ENCODE measurements at regions not wholly inside any gene's neighbourhood (a gene's known extent, or its start where the extent isn't known, plus 50 kb on each side); places are given as distances from the start of the nearest gene placed in this dataset.
"Not testable (repeated sequence)": the region's sequence is repeated elsewhere in the genome, so short reads cannot be mapped to it uniquely, and the experiment has no call there.

DNA sequence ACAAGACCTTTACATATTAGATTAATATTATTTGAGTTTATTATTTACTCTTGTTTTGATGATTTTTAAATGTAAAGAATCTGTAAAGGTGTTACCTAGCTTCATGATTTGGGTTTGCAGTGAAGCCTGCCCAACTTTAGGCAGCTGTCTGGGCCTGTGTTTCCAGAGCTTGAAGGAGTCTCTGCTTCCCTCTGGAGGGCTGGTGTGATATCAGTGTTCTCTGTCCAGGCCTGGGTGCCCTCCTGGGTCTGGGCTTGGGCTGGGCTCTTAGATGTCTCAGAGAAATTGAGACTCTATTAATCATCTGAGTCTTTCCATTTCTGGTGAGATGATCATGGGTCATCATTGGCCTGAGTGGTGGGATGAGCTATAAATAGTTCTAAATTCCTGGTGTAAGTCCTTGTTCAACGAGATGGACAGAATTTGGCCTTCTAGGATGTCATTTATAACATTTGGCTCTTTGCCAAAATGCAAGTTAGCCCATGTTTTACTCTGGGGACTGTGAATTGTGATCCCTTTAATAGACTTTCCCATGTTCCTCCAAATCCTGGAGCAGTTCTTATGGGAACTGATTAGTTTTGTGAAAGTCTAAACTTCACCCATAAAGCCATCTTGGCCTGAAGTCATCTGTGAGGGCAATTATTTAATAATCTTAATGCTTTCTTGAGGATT lies 397.3 kb downstream of the TMEM121 start:
- not testable (repeated sequence) for H3K27me3 ChIP-seq (ENCODE audit: control insufficient read depth in 3 of 3, insufficient read depth in 3 of 3, low read length in 2 of 3); H3K9ac ChIP-seq (ENCODE audit: insufficient read depth in 1 of 2, low read length in 2 of 2); ATAC-seq (ENCODE audit: insufficient read depth, low FRiP score); H3K27ac ChIP-seq (ENCODE audit: low read depth in 1 of 2, low read length in 1 of 2); H3K4me3 ChIP-seq; DNase-seq; H3K36me3 ChIP-seq (ENCODE audit: control insufficient read depth in 4 of 4, insufficient read depth in 4 of 4, low read length in 4 of 4); H3K4me1 ChIP-seq (ENCODE audit: control insufficient read depth in 5 of 5, insufficient read depth in 5 of 5, low read length in 5 of 5)
- WGBS, 2 donors = 10 to 34% methylated on average over 1 of the region's 1 CpG
- H3K9me3 ChIP-seq (ENCODE audit: control insufficient read depth in 4 of 4, insufficient read depth in 3 of 4, low read length in 3 of 4) = peaks cover 0 to 11% (median 2%) of the 10 kb centered on the region in 4 donors

DNA sequence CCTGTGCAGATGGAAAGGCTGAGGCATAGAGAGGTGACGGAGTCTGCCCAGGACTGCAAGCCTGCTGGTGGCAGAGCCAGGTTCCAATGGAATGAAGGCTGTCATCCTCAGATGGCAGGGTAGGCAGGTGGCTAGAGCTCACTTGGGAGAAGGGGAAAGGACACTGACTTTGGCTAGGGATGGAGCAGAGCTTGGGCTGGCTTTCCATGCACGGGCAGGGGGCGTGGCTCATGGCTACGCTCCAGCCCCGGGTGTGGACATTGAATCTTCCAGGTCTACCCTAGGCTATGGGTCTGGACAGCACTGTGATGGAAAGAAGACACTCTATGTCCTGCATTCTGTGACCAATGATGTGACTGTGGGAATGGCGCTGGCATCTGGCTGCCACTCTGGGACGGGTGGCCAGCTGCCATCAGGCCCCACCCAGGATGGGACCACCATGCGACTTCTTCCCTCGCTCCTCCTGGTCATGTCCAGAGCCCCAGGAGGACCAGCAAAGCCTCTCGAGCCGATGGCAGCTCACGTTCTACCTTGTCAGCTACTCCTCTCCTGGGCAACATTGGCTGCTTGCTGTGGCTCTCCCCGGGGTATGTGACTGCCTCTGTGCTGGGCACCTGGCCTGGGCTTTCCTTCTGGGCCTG lies 398.7 kb downstream of the TMEM121 start:
- Histone ChIP-seq H3K27ac (ENCODE audit: low read depth in 1 of 2, low read length in 1 of 2) (no peak overlapping the region), H3K9ac (ENCODE audit: insufficient read depth in 1 of 2, low read length in 2 of 2) (no peak overlapping the region), H3K27me3 (ENCODE audit: control insufficient read depth in 3 of 3, insufficient read depth in 3 of 3, low read length in 2 of 3) (no peaks in the 10 kb centered on the region), H3K4me1 (ENCODE audit: control insufficient read depth in 5 of 5, insufficient read depth in 5 of 5, low read length in 5 of 5) (no peaks in the 10 kb centered on the region), H3K4me3 (no peak overlapping the region), H3K36me3 (ENCODE audit: control insufficient read depth in 4 of 4, insufficient read depth in 4 of 4, low read length in 4 of 4) (no peaks in the 10 kb centered on the region), H3K9me3 (ENCODE audit: control insufficient read depth in 4 of 4, insufficient read depth in 3 of 4, low read length in 3 of 4) (peaks cover 0 to 13% (median 2%) of the 10 kb centered on the region in 4 donors)
- DNase-seq (no peak), ATAC-seq (ENCODE audit: insufficient read depth, low FRiP score) (no peak)
- 86 to 91% methylated on average over 13 of the region's 13 CpGs for WGBS, 2 donors
- TF ChIP-seq, protein P1, sequence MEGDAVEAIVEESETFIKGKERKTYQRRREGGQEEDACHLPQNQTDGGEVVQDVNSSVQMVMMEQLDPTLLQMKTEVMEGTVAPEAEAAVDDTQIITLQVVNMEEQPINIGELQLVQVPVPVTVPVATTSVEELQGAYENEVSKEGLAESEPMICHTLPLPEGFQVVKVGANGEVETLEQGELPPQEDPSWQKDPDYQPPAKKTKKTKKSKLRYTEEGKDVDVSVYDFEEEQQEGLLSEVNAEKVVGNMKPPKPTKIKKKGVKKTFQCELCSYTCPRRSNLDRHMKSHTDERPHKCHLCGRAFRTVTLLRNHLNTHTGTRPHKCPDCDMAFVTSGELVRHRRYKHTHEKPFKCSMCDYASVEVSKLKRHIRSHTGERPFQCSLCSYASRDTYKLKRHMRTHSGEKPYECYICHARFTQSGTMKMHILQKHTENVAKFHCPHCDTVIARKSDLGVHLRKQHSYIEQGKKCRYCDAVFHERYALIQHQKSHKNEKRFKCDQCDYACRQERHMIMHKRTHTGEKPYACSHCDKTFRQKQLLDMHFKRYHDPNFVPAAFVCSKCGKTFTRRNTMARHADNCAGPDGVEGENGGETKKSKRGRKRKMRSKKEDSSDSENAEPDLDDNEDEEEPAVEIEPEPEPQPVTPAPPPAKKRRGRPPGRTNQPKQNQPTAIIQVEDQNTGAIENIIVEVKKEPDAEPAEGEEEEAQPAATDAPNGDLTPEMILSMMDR (IDR thresholded peaks at IDR 0.05; ENCODE audit: control extremely low read depth, extremely low read depth) = no peak

DNA sequence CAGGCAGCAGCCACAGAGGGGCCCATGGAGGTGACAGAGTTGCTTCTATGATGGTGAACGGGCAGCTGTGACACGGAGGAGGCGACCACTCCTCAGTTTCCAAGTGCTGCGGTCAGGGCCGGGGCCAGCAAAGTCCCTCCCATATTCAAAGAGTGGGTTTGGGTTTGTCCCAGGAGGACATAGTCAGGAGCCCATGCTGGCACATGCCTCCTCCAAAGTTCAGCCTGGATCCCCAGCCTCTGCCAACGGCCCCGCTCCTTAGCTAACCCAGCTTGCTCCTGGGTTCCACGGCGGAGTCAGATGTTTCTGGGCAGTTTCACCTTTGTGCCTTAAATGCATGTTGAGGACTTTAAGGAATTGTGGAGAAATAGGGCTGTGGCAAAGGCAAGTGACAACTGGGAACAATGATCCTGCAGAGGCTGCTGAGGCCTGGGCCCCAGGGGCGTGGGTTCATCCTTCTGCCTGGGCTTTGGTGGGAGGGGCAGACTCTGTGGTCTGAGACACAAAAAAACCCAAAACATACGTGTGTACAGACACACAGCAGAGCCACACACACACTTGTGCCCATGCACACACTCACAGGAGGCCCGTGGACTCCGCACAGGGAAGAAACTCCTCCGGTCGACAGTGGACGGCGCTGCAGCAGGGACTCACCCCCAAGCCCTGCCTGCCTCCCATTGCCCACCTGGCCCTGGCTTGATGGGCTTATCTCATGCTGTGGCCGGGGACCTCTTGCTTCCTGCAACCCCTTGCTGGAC lies 399.4 kb downstream of the TMEM121 start:
- no peaks in the 10 kb centered on the region for H3K36me3 ChIP-seq (ENCODE audit: control insufficient read depth in 4 of 4, insufficient read depth in 4 of 4, low read length in 4 of 4)
- 84 to 86% methylated on average over 18 of the region's 18 CpGs for WGBS, 2 donors
- no peak overlapping the region for H3K9ac ChIP-seq (ENCODE audit: insufficient read depth in 1 of 2, low read length in 2 of 2)
- H3K27ac ChIP-seq (ENCODE audit: low read depth in 1 of 2, low read length in 1 of 2) = no peak overlapping the region
- peaks cover 0 to 13% (median 2%) of the 10 kb centered on the region in 4 donors for H3K9me3 ChIP-seq (ENCODE audit: control insufficient read depth in 4 of 4, insufficient read depth in 3 of 4, low read length in 3 of 4)
- ATAC-seq (ENCODE audit: insufficient read depth, low FRiP score) (no peak), DNase-seq (no peak)
- TF ChIP-seq, protein P1 (IDR thresholded peaks at IDR 0.05; ENCODE audit: control extremely low read depth, extremely low read depth) = no peak
- H3K27me3 ChIP-seq (ENCODE audit: control insufficient read depth in 3 of 3, insufficient read depth in 3 of 3, low read length in 2 of 3) = no peaks in the 10 kb centered on the region
- H3K4me1 ChIP-seq (ENCODE audit: control insufficient read depth in 5 of 5, insufficient read depth in 5 of 5, low read length in 5 of 5) = no peaks in the 10 kb centered on the region
- no peak overlapping the region for H3K4me3 ChIP-seq
